T47D (cell line): ENCODE measurements at regions not wholly inside any gene's neighbourhood (a gene's known extent, or its start where the extent isn't known, plus 50 kb on each side); places are given as distances from the start of the nearest gene placed in this dataset.
"Not testable (repeated sequence)": the region's sequence is repeated elsewhere in the genome, so short reads cannot be mapped to it uniquely, and the experiment has no call there.

ENCODE experiments used
- DNase-seq, 2 experiments: peaks; one replicate each; pipeline versions ENCODE4 v3.0.0 to v3.0.0-alpha.2; 2011 to 2012; ENCODE audit warnings: low read depth in 1 of 2, low spot score in 1 of 2
- JUND ChIP-seq: IDR thresholded peaks from 2 replicates; pipeline ENCODE4 v1.6.1; 2012; ENCODE audit warnings: low read depth
- in situ Hi-C: cut with HindIII; loops from 2 replicates; pipeline ENCODE4 v1.10.0; 2016; ENCODE audit warnings: low sequenced_read_pairs, low pct_unique_long_range_greater_than_20kb

DNA sequence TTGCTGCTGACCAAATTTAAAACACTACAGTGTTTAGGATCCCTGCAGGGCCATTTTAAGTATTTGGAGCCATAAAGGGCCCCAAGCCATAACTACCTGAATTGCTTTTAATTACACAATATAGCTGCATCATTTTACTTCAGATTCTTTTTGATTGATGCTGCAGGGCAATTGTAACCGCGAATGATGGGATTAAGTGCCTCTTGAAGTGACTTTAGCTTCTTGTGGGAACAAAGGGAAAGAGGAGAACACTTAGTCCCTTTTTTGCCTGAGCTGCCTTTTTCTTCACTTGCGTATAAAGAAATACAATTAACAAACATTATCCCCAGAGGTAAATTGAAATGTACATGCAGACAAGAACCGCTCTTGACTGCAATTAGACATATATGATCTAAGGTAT is 228.5 kb downstream of the ZIC5 start:
- in situ Hi-C loops: no loop called here
- DNase-seq: no peak
- no peak for TF ChIP-seq JUND

DNA sequence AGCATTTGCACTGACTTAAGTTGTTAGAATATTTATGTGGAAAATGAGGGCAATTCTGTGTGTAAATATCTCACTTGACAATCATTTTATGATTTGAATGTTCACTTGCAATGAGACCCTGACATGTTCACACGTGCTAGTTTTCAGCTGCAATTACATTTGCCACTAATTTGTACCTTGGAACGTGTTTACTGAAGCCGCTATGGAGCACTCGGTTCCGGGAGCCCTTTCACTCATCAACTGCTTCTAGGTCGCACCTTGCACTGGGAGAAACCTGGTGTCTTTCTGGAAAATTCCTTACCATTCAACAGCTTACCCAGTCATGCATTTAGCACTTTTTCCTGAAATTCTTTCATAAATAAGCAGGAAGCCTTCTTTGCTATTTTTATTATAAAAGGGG is 229.6 kb downstream of the ZIC5 start:
- in situ Hi-C loops: no loop called here
- no peak for TF ChIP-seq JUND
- no peak for DNase-seq

GRCh38 chr13:99740251-99740979 is 231.2 kb downstream of the ZIC5 start:
- in situ Hi-C loops: no loop called here
- no peak for DNase-seq
- no peak for TF ChIP-seq JUND

- no peak for TF ChIP-seq JUND
- in situ Hi-C loops: no loop called here
- no peak for DNase-seq
Observed at GRCh38 chr13:99738626-99739025, 232.9 kb downstream of the ZIC5 start.

DNA sequence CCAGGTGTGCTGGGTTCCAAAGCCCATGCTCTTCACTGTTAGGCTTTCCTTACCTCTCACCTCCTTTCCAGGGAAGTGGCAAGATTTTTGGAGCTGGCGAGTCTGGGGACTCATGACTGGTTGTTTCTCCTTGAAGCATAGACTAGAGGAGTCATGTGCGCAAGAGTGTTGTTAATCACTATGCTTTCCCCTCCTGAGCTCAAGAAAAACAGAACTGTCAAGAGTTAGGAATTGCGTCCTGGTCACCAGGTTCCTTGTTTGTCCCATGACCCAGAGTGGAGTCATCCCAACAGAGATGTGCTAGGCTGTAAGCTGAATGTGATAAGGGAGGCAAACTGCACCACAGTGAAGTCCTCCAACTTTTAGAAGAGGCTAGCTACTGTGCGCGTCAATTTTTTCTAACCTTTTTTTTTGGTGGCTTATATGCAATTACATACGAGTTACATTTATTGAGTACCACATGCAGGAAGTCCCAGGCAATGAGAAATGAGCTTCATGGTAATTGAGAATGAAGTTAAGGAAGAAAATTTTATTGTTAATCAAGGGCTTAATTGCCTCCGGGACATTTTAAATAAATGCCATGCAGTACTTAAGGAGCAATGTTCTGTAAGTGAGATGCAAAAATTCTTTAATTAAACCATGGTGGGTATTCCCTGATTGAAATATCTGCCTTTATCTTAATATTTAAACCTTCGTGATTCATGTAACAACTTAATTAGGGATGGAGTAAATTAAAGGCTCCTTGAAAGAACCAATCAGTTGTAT is 233.9 kb downstream of the ZIC5 start:
- in situ Hi-C loops: no loop called here
- no peak for DNase-seq
- no peak for TF ChIP-seq JUND

DNA sequence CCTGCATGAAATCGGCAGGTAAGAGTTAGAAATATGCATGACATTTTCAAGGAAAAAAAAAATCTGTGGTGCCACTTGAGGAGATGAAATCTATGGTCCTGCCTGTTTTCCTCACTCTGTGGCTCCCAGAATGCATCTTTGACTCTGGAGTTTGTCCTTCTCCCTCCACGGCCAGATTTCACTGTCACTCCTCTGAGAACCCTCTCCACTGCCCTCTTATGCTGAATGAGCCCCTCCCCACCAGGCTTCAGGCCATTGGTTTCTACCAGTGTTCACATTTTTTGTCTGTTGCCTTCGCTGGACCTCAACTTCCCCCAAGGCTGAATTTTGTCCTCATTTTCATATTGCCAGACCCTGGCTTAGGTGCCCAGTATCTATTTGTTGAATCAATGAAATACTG is 235.0 kb downstream of the ZIC5 start:
- in situ Hi-C loops: no loop called here
- no peak for TF ChIP-seq JUND
- DNase-seq: no peak

DNA sequence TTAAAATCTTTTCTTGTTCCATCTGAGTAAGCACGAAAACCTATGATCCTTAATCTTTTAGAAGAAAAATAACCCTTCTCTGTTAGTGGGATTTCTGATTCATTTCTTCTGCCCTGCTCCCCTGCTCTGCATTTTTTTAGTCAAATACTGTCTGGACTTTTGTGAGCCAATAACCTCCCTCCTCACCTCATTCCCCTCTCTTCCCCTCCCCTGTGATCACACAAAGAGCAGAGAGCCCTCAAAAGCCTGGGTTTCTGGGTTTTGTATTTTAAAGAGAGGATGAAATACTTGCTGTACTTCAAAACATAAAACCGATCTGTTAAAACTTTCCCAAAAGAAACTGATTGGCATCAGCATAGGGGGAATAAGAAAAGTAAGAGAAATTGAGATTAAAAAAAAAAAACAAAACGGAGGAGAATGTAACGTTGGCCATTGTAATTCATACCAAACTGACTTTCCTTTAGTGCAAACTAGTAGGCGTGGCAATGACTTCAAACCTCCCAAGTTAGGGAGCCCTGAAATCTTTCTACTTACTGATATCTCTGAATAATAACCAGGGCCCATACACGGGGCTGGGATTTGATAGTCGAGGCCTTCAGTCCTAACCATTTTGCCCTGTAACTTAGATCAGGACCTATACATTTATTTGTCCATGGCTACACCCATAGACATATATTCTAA is 232.9 kb downstream of the TM9SF2 start:
- DNase-seq: no peak
- in situ Hi-C loops: no loop called here
- no peak for TF ChIP-seq JUND

DNA sequence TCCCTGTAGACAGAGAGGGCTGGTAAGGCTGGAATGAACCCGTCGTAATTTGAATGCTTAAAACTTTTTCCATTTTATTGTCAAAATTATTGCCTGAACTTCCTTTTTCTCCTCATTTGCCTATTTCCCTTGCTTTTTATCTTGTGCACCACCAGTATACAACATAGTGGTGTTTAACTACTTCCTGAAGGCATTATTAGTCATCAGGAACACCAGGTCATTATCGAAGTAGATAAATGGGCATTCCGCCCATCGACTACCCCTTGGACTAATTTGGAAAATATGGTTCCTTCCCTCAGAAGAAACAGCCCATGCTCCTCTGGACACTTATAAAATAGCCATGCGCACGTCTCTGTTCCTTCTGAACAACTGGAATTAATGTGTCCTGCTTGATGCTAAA is 232.1 kb downstream of the TM9SF2 start:
- TF ChIP-seq JUND: no peak
- DNase-seq: no peak
- in situ Hi-C loops: no loop called here

DNA sequence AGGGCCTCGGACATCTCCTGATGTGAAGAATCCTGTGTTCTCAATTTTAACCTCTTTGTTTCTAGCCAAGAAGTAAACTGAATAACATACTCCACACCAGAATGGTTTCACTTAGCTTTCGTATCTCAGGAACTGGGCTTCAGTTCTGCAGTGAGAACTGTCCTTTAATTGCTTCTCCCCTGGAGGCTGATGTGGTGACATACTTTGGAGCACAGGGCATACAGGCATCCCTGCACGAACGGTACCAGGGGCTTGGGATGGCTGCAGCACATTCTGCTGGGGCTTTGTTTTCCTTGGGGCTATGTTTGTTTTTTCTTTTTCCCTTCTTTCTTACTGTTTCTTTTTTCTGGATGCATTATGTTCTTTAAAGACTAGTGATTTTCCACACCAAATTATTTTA is 230.5 kb downstream of the TM9SF2 start:
- in situ Hi-C loops: no loop called here
- TF ChIP-seq JUND: no peak
- DNase-seq: no peak

- in situ Hi-C loops: no loop called here
- DNase-seq: no peak
- TF ChIP-seq JUND: no peak
Observed at GRCh38 chr13:99730403-99730802, 229.1 kb downstream of the TM9SF2 start.

- in situ Hi-C loops: no loop called here
- no peak for TF ChIP-seq JUND
- DNase-seq: no peak
Observed at GRCh38 chr13:99729745-99730144, 228.5 kb downstream of the TM9SF2 start.

DNA sequence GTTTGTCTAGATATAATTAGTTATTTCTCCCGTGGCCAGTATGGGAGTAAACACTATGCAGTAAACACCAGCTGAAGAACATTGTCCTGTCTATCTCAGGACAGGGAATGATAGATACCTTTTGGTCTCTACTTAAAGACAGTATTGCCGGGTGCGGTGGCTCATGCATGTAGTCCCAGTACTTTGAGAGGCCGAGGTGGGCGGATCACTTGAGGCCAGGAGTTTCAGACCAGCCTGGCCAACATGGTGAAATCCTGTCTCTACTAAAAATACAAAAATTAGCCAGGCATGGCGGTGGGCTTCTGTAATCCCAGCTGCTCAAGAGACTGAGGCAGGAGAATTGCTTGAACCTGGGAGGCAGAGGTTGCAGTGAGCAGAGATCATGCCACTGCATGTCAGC is 226.4 kb downstream of the TM9SF2 start:
- DNase-seq, in situ Hi-C loops: not testable (repeated sequence)

GRCh38 chr13:99726282-99726894 is 225.1 kb downstream of the TM9SF2 start:
- in situ Hi-C loops: no loop called here
- no peak for DNase-seq
- no peak for TF ChIP-seq JUND
